Tongue (tissue), 1 donor: ENCODE measurements at regions not wholly inside any gene's neighbourhood (a gene's known extent, or its start where the extent isn't known, plus 50 kb on each side); places are given as distances from the start of the nearest gene placed in this dataset.

Experiments used
- DNase-seq: peaks from one replicate; pipeline ENCODE4 v3.0.0-alpha.2; 2015

DNA sequence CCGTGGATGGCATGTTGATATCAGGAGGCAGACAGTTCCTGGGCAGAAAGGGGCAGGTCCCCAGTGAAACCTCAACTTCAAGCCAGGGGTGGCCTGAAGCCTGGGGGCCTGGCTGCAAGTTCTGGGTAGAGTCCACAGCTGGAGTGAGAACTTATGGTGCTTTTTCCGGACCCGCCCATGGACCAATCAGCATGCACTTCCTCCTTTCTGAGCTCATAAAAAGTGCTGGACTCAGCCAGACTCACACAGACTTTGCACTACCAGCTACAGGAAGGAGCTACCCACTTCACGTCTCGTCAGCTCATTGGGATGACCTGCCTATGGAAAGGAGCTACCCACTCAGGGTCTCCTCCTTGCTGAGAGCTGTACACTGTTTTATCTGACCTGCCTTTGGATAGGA lies 183.1 kb upstream of the MC4R start:
- DNase-seq: no peak

DNA sequence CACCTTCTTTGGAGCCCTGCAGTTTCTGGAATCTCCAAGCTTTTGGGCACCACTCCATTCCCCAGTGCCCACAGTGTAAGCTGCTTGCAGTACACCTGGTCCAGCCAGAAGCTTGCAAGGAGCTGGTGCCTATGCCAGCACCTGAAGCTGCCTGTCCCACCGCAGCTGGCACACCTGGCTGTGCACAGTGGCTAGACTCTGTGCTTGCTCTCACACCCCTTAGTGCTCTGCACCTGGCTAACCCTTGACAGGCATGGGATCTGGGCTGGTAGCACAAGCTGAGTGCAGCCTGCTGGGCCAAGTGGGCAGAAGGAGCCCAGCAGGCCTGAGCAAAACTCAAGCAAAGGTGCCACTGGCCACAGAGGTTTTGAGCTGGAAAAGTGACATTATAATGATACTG lies 183.8 kb upstream of the MC4R start:
- no peak for DNase-seq

DNA sequence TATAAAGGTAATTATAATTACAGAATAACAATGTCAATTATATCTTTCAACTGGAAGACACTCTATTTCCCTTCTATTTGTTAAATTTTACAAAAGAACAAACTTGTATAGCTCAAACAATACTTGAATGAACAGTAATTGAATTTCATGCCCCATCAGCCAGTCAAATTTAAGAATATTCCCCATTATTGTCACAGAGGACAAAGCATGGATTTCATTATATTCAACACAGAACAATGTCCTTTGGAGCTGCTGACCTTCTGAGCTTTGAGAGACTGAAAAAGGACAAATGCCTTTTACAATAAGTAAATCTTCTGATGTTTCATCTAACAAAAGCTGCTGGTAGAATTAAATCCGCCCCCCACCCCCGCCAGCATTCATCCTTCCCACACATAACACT lies 187.5 kb upstream of the MC4R start:
- no peak for DNase-seq

DNA sequence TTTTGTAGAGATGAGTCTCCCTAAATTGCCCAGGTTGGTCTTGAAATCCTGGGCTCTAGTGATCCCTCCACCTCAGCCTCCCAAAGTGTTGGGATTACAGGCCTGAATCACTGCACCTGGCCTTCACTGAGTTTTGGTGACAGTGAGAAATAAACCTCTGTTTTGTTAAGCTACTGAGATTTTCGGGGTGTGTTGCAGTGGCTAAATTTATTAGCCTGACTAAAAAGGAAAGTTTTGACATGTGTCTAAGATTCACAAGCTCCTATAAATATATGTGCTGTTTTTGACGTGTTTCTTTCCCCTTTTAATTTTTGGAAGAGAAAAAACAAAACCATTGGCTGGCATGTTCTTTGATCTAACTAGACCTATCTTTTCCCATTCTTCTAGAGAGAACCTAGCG lies 190.5 kb upstream of the MC4R start:
- no peak for DNase-seq

DNA sequence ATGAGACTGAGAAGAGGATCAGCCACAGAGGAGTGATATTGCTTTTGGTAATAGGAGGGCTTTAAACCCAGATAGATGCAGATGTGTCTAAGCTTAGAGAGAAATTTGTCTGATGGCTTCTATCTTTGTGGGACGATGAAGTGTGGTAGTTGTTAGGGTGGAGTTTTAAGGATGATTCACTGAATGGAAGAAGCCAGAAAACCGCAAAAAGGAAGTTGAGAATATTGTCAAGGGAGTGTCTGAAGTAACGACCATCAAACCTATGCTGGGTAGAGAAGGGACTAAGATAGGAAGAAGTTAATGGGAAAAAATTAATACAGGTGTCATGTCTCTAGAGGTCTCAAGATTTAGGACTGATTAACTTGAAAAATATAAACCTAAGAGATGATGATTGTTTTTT lies 195.6 kb upstream of the MC4R start:
- DNase-seq: no peak

DNA sequence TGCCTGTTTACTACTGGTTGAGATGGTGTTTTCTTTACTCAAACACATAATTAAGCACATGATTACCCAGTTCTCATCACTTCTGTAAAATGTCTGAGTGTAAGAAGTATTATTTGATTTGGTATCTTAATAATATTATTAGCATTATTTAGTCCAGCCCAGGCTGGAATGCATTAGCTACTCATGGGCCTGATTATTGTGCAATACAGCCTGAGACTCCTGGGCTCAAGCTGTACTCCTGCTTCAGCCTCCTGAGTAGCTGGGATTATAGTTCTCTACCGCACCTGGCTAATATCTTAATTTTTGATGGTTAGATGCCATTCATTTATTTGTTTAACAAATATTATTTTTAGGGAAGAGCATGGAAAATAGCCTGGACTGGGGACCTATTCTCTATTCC lies 197.6 kb upstream of the MC4R start:
- DNase-seq: no peak

DNA sequence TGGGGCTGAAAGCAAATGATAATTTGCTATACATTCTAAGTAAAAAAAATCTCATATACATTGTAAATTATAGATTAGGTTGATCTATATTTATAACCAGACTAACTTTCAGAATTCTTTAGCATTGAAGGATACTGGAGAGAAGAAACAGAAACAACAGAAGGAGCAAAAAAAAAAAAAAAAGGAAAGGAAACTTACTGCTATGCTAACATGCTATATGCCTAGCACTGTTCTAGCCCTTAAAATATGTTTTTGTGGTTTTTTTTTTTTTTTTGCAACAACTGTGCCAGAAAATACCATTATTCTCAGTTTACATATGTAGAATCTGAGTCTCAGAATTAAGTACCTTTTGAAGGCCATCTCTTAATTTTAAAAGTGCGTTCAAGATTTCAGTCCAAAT lies 204.9 kb upstream of the MC4R start:
- no peak for DNase-seq

DNA sequence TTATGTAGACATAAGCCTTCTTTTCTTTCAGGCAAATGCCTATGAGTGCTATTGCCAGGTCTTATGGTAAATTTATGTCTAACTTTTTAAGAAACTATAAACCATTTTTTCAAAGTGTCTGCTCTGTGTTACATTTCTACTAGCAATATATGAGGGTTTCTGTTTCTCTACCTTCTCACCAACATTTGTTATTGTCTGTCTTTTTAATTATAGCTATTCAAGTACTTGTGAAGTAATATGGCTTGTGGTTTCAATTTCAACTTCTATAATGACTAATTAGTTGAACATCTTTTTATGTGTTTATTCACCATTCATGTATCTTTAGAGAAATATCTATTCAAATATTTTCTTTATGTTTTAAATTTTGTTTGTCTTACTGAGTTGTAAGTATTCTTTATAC lies 213.1 kb upstream of the MC4R start:
- DNase-seq: no peak

DNA sequence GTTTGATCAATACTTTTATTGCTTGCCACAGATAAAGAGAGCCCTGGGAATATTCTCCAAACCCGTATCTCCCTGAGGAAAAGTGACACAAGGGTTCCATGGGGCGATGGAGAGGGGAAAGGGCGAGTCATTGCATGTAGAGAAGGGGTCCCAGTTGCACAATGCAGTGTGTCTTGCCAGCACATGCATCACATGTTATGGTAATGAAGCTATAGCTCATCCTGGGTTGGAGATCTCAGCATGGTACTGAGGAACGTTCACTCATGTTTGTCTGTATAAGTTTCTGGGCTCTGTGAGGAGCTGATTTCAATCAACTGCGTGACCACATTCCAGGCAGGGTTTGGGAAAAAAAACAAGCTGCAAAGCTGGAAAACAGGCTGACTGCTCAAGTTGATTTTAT lies 220.7 kb upstream of the MC4R start:
- DNase-seq: no peak

DNA sequence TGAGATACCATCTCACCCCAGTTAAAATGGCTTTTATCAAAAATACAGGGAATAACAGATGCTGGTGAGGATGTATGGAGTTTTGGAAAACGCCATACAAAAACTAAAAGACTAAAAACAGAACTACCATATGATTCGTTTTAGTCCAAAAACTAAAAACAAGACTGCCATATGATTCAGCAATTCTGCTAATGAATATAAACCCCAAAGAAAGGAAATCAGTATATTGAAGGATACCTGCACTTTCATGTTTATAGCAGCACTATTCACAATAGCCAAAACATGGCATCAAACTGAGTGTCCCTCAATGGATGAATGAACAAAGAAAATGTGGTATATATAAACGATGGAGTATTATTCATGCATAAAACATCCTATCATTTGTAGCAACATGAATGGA lies 224.4 kb upstream of the MC4R start:
- DNase-seq: no peak

DNA sequence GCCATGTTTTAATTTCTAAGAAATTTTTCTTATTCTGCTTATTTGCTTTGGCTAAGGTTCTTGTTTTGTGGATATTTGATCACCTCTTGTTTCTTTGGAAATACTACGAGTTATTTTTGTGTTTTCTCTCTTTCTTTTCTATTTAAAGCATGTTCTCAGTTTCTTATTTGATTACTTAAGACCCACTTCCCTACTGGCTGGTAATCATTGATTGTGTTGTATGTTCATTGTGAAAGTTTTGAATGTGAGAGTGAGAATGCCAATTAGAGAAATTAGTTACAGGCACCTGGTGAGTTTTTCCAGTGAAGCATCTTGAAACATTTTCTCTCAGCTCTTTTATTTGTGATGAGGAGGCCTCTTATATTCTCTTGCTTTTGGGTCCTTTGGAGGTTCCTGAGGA lies 226.7 kb upstream of the MC4R start:
- DNase-seq: no peak

DNA sequence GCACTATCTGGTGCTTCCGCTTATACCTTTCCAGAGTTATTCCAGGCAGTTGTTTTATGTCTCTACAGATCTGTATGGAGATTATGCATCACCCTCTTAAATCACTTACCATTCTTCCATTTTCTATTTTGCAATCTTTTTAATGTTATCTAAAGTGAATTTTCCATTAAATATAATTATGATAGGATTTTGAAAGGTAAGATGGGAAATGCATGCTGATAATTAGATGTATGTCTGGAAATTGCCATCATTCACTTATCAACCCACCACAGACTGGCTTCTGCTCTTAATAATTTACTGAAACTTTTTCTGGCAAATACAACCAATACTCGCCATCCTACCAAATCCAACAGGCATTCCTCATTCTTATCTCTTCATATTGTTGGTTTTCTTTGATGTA lies 227.4 kb upstream of the MC4R start:
- DNase-seq: no peak

DNA sequence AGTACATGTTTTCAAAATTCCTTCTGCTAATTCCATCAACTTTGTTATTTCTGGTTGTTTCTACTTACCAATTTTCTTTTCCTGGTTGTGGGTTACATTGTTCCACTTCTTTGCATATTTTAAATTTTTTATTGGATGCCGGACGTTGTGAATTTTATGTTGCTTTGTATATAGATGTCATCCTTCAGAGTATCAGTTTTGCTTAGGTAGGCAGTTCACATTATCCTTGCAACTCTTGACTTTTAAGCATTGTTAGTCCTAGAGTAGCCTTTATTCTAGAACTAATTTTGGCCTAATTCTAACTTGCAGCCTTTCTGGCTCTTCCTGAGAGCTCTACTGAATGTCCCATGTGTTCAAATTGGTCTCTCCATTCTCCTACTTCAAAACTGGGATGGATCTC lies 228.7 kb upstream of the MC4R start:
- DNase-seq: no peak

DNA sequence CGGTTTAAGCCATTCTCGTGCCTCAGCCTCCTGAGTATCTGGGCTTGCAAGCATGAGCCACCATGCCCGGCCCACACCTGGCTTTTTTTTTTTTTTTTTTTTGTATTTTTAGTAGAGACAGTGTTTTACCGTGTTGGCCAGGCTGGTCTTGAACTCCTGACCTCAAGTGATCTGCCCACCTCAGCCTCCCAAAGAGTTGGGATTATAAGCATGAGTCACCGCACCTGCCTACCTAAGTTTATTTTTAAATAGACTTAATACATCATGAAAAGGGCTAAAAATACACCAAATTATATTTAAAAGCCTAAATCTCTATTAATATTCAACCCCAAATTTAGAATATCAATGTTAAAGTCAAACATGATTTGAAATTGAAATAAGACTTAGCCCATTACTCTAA lies 250.8 kb upstream of the MC4R start:
- DNase-seq: no peak

DNA sequence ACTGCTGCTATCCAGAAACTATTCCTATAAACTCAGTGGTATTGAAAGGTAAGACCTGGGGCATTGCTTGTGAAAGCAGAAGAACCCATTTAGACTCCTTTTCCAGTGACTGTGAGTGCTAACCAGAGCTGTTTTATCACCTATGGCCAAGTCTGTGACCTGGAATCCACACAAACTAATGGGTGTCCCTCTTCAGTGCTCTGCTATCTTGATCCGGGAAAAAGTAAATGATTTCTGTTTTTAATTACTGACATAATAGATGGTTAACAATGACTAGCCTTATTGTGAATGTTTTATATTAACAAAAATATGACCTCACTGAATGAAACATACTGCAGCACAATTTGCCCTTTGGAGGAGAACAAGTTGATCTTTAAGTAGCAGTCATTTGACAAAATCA lies 251.6 kb upstream of the MC4R start:
- DNase-seq: no peak

DNA sequence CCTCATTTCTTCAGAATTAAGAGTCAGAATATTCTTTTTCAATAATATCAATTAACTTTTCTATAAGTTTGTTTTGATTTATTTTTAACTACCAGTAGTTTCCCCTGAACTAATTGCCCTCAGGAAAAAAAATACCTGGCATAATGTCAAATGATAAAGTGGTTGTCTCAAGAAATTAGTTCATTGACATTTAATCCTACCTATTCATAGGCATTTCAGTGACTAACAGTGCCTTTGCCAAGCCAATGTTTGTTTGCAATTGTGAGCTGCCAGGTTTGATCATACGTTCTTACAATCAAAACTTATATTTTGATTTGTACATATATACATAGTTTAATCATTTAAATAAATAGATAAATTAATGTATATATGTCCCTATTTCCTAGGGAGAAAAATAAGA lies 267.3 kb upstream of the MC4R start:
- no peak for DNase-seq

DNA sequence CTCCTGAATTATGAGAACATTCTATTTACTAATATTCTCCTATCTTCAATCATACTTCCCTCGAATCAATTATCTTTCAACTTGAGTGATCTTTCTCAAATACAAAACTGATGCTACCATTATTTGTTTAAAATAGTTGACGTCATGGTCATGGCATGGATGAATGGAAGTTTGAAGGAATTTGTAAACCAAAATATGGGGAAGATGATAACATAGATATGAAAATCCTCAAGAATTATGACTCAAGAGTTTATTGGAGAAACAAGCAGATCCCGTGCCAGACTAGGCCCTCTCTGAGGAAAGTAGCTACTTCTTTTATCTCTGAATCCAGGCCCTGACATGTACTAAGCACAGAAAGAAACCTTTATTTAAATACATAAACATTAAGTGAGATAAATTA lies 270.4 kb upstream of the MC4R start:
- no peak for DNase-seq

DNA sequence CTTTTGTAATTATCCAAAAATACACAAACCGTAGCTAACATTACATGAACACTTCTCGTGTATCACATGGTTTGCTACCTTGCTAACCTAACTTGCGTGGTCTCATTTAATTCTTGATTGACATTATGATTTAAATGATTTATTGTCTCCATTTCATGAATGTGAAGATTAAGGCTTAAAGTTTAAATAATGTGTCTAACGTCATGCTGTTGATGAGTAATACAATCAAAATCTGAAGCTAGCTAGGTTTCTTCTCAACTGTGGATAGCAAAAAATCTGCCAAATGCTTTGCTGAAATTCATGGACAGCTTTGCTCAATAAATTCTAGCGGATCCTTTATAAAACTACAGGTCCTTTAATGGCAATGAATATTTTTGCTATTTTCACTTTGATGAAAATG lies 274.1 kb upstream of the MC4R start:
- DNase-seq: no peak

DNA sequence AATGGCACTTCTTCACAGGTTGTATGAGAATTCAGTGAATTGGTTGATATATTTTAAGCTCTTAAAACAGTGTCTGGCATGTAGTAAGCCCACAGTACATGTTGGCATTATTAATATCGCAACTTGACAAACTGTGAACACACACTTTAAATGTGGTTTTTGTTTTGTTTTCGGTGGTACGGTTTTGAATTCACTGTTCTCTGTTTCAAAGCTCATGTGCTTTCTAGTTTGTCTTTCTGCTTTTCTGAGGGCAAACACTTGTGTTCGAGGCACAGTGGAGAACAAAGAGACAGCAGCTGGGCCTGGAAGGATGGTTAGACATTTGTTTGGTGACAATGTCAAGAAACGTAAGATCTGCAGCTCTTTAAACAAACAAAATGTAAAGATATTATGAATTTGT lies 276.5 kb upstream of the MC4R start:
- no peak for DNase-seq

DNA sequence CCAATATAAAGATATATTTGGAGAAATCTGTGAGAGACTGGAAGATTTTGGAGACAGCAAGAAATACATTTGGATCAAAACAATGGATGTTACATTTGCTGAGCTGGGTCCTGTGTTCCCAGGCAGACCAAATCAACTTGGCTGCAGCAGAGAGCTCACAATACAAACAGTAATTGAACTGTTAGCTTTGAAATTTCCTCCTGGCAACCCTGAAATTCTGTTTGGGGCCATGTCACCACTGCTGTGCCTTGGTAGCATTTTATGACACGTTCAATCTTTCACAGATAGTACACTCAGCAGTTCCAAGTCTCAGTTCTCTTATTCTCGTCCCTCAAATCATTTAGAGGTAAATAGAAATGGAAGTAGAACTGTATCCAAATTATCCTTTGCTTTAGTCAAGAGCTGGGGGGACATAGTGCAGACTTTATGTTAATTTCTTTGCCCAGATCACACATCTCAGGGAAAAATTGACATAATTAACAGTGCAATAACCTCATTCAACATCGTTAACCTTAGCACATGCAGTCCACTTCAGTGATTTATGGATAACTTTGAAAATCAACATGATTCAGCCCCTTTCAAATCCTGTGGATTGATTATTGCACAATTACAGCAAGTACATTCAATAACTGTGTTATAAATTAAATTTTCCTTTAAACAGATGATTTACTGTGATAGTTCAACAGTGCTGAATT lies 277.4 kb upstream of the MC4R start:
- DNase-seq: no peak

DNA sequence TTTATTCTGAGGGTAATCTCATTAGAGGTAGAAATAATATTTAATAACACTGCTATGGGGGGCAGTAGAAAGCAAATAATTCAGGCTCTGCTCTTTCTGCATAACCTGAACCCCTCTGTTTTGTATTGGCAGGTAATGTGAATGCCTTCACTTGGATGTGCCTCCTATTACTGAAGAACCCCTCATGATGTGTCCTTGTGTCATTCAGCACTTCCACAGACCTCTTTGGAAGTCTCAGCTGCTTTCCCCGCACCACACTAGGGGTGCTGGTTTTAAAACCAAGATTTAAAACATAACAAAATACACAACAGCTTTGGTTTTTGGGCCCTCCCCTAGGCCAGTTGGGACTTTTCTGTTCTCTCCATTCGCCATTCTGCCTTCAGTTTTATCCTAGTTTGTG lies 281.7 kb upstream of the MC4R start:
- no peak for DNase-seq

DNA sequence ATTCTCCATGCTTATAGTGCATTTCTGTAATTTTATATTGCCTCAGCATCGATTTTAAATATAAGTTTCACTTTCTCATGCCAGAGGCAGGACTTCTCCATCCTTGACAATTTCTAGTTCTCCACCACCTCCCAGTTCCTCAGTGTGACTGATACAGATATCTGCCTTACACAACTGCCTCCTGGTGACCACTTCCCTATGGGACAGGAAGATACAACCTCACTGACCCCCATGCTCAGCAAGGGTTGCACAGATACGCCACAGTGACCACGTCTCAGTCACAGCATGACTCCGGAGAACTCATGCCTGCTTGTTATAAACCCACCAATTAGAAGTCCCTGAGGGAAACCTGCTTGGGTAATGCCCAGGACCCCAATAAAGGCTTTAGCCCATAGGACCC lies 284.0 kb upstream of the MC4R start:
- no peak for DNase-seq

DNA sequence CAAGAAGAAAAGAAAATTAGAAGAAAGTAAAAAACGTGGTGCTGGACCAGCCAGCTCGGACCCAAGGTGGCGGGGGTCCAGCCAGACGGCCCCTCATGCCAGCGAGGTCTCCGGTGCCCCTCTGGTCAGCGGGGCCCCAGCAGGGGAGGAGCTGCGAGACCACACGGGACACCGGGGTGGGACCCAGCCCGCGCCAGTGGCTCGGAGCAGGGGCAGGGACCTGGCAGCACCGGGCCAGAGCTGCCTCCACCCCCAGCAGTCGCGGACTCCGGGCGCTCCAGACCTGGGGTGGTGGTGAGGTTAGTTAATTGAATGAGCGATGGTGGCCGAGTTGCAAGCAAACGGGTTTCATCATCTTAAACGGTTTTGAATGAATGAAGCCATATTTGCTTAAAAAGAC lies 289.9 kb upstream of the MC4R start:
- no peak for DNase-seq

DNA sequence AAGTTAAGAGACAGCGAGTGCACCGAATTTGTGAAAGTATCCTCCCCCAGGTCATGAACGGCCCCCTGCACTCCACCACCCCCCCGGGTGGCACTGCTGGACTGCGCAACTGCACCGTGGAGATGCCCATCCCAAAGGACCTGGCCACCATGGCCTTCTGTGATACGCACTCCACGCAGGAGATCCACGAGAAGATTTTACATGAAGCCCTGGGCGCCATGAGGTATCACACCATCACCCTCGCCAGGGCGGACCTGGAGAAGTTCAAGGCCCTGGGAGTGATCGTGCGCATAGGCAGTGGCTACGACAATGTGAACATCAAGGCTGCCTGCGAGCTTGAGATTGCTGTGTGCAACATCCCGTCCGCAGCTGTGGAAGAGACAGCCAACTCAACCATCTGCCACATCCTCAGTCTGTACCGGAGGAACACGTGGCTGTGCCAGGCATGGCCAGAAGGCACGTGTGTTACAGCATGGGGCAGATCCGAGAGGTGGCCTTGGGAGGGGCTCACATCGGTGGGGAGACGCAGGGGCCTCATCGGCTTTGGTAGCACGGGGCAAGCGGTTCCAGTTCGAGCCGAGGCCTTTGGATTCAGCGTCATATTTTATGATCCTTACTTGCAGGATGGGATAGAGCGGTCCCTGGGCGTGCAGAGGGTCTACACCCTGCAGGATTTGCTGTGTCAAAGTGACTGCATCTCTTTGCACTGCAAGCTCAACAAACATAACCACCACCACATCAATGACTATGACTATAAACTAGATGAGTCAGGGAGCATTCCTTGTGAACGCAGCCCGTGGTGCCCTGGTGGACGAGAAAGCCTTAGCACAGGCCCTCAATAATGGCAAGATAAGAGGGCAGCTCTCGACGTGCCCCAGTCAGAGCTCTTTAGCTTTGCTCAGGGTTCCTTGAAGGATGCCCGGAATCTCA lies 290.8 kb upstream of the MC4R start:
- no peak for DNase-seq
